BJ (cell line): ENCODE measurements at regions not wholly inside any gene's neighbourhood (a gene's known extent, or its start where the extent isn't known, plus 50 kb on each side); places are given as distances from the start of the nearest gene placed in this dataset.

Experiments used
- CTCF ChIA-PET: fragments of 350-600 bp; formaldehyde crosslinking; extraction: SDS; loops from one replicate; lab custom pipeline; 2021; ENCODE audit warnings: antibody characterized with exemption, inconsistent platforms; lab: Yijun Ruan, JAX
- POLR2A ChIA-PET: fragments of 300-600 bp; sonication (Branson Sonifier 250); formaldehyde crosslinking; extraction: SDS; loops from one replicate; lab custom pipeline; 2021; ENCODE audit warnings: antibody characterized with exemption; lab: Charles Lee
- DNase-seq: peaks from one replicate; pipeline ENCODE4 v3.0.0-alpha.2; 2011; ENCODE audit warnings: low read depth
- H3K27me3 ChIP-seq: 2 replicates; pipeline ENCODE4 v1.6.0; 2011; ENCODE audit warnings: low read length; ENCODE audit not compliant: control insufficient read depth, insufficient read depth
- H3K36me3 ChIP-seq: 2 replicates; pipeline ENCODE4 v1.5.1; 2011; ENCODE audit warnings: low read length; ENCODE audit not compliant: control insufficient read depth, insufficient read depth
- H3K4me3 ChIP-seq: 2 replicates; pipeline ENCODE4 v1.5.1; 2011; ENCODE audit warnings: low read depth, mild to moderate bottlenecking, control low read depth, low read length
- CTCF ChIP-seq: IDR thresholded peaks from 2 replicates; pipeline ENCODE4 v1.5.1; 2011; ENCODE audit warnings: low read depth, mild to moderate bottlenecking, control low read depth, inconsistent platforms, low read length, moderate library complexity; ENCODE audit not compliant: insufficient read depth

GRCh38 chr10:21082206-21082605, 185.1 kb upstream of the NEBL start:
- TF ChIP-seq CTCF = no peak
- H3K4me3 ChIP-seq = no peak overlapping the region
- no peak for DNase-seq
- ChIA-PET CTCF (no interaction called here), POLR2A (no interaction called here)
- no peaks in the 10 kb centered on the region for H3K27me3 ChIP-seq
- H3K36me3 ChIP-seq = no peaks in the 10 kb centered on the region

GRCh38 chr10:21080261-21080660, 183.2 kb upstream of the NEBL start:
- POLR2A ChIA-PET = no interaction called here
- no peak for TF ChIP-seq CTCF

GRCh38 chr10:21079330-21079658, 182.2 kb upstream of the NEBL start:
- no peak for DNase-seq
- H3K27me3 ChIP-seq = no peaks in the 10 kb centered on the region
- no peak overlapping the region for H3K4me3 ChIP-seq
- ChIA-PET POLR2A (no interaction called here), CTCF (interaction anchor here (0.8 to 5.6 kb wide), 10 partner anchors 8 to 653 kb away, joined by 3 to 71 read pairs (median 4); no protein-coding TSS in a partner anchor)
- H3K36me3 ChIP-seq = no peaks in the 10 kb centered on the region
- TF ChIP-seq CTCF = no peak

More at GRCh38 chr10:21080261-21080660, 183.2 kb upstream of the NEBL start:
- H3K27me3 ChIP-seq = no peaks in the 10 kb centered on the region
- no peak overlapping the region for H3K4me3 ChIP-seq
- no peaks in the 10 kb centered on the region for H3K36me3 ChIP-seq
- CTCF ChIA-PET = interaction anchor here (0.6 to 5.6 kb wide), 6 partner anchors 11 to 198 kb away, joined by 3 to 71 read pairs (median 8); no protein-coding TSS in a partner anchor
- DNase-seq = no peak

- H3K4me3 ChIP-seq = no peak overlapping the region
- no peak for DNase-seq
- no peaks in the 10 kb centered on the region for H3K27me3 ChIP-seq
- ChIA-PET CTCF (interaction anchor here (0.8 to 5.6 kb wide), 15 partner anchors 9 to 873 kb away, joined by 3 to 71 read pairs (median 3); no protein-coding TSS in a partner anchor), POLR2A (no interaction called here)
- H3K36me3 ChIP-seq = no peaks in the 10 kb centered on the region
- TF ChIP-seq CTCF = peak; percentile 80
Observed at GRCh38 chr10:21078410-21079329, 181.6 kb upstream of the NEBL start.

- ChIA-PET CTCF (interaction anchor here (1.0 to 5.6 kb wide), 11 partner anchors 10 to 874 kb away, joined by 3 to 71 read pairs (median 3); no protein-coding TSS in a partner anchor), POLR2A (interaction anchor here (0.5 kb wide), 1 partner anchor 347 kb away, joined by 6 read pairs; no protein-coding TSS in a partner anchor)
- DNase-seq = no peak
- H3K4me3 ChIP-seq = no peak overlapping the region
- TF ChIP-seq CTCF = no peak
- H3K27me3 ChIP-seq = no peaks in the 10 kb centered on the region
- no peaks in the 10 kb centered on the region for H3K36me3 ChIP-seq
Observed at GRCh38 chr10:21077681-21078080, 180.6 kb upstream of the NEBL start.
